ENCODE measurements at regions not wholly inside any gene's neighbourhood (a gene's known extent, or its start where the extent isn't known, plus 50 kb on each side); places are given as distances from the start of the nearest gene placed in this dataset.

DNA sequence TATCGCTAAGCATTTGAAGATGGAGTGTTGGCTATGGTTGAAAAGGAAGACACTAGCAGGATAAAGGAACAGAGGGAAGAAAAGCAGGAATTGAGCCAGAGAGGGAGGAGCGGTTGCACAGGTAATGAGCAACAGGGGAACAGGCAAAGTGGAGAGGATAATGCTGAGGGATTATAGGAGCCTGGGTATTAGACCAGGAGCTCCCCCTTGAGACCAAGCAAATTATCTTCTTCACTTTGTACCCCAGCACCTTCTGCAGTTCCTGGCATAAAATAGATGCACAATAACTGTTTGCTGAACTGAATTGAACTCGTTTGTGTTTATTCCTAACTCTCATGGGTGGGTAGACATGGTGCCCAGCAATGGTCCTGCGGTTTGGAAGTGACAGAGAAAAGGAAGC is 54.6 kb upstream of the OR5P2 start:
- TF ChIP-seq TP53 (CRISPR knock-in tag; IDR thresholded peaks at IDR 0.05) (no peak), MYC (IDR thresholded peaks at IDR 0.05; ENCODE audit: borderline replicate concordance, low read length) (no peak), EP300 (IDR thresholded peaks at IDR 0.05) (no peak), MAFK (IDR thresholded peaks at IDR 0.05; ENCODE audit: partially characterized antibody) (no peak), CTCF (IDR thresholded peaks at IDR 0.05) (no peak), USF2 (IDR thresholded peaks at IDR 0.05) (no peak), POLR2A (IDR thresholded peaks at IDR 0.05; ENCODE audit: low read length) (no peak), ZFP36 (IDR thresholded peaks at IDR 0.05; ENCODE audit: borderline replicate concordance, partially characterized antibody) (no peak)
- TF ChIP-seq, protein P1, sequence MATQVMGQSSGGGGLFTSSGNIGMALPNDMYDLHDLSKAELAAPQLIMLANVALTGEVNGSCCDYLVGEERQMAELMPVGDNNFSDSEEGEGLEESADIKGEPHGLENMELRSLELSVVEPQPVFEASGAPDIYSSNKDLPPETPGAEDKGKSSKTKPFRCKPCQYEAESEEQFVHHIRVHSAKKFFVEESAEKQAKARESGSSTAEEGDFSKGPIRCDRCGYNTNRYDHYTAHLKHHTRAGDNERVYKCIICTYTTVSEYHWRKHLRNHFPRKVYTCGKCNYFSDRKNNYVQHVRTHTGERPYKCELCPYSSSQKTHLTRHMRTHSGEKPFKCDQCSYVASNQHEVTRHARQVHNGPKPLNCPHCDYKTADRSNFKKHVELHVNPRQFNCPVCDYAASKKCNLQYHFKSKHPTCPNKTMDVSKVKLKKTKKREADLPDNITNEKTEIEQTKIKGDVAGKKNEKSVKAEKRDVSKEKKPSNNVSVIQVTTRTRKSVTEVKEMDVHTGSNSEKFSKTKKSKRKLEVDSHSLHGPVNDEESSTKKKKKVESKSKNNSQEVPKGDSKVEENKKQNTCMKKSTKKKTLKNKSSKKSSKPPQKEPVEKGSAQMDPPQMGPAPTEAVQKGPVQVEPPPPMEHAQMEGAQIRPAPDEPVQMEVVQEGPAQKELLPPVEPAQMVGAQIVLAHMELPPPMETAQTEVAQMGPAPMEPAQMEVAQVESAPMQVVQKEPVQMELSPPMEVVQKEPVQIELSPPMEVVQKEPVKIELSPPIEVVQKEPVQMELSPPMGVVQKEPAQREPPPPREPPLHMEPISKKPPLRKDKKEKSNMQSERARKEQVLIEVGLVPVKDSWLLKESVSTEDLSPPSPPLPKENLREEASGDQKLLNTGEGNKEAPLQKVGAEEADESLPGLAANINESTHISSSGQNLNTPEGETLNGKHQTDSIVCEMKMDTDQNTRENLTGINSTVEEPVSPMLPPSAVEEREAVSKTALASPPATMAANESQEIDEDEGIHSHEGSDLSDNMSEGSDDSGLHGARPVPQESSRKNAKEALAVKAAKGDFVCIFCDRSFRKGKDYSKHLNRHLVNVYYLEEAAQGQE (IDR thresholded peaks at IDR 0.05), result no peak
